Ishikawa (cell line): ENCODE measurements at regions not wholly inside any gene's neighbourhood (a gene's known extent, or its start where the extent isn't known, plus 50 kb on each side); places are given as distances from the start of the nearest gene placed in this dataset.

Experiments
- EP300 ChIP-seq: IDR thresholded peaks from 2 replicates; pipeline ENCODE4 v1.6.1; 2012; ENCODE audit warnings: borderline replicate concordance
- FOXM1 ChIP-seq: IDR thresholded peaks from 2 replicates; pipeline ENCODE4 v1.6.1; 2012; ENCODE audit warnings: low read depth, borderline replicate concordance
- RAD21 ChIP-seq: IDR thresholded peaks from 2 replicates; pipeline ENCODE4 v1.6.1; 2012; ENCODE audit warnings: low read depth
- REST ChIP-seq: IDR thresholded peaks from 2 replicates; pipeline ENCODE4 v1.6.1; 2012; ENCODE audit warnings: low read depth, mild to moderate bottlenecking
- TAF1 ChIP-seq: IDR thresholded peaks from 2 replicates; pipeline ENCODE4 v1.6.1; 2012; ENCODE audit warnings: low read depth, mild to moderate bottlenecking
- TCF12 ChIP-seq: IDR thresholded peaks from 2 replicates; pipeline ENCODE4 v1.6.1; 2012; ENCODE audit warnings: low read depth
- TEAD4 ChIP-seq: IDR thresholded peaks from 2 replicates; pipeline ENCODE4 v1.6.1; 2012
- USF1 ChIP-seq: IDR thresholded peaks from 2 replicates; pipeline ENCODE4 v1.6.1; 2012
- YY1 ChIP-seq: IDR thresholded peaks from 2 replicates; pipeline ENCODE4 v1.6.1; 2012; ENCODE audit warnings: low read depth

- TF ChIP-seq TAF1 (no peak), FOXM1 (no peak), EP300 (no peak), REST (no peak), RAD21 (no peak), USF1 (no peak), TCF12 (no peak), YY1 (no peak), TEAD4 (no peak)
Measured at GRCh38 chr5:40288800-40289485, 390.8 kb upstream of the PTGER4 start.
